Left ventricle myocardium inferior (tissue), 1 donor: ENCODE measurements at regions not wholly inside any gene's neighbourhood (a gene's known extent, or its start where the extent isn't known, plus 50 kb on each side); places are given as distances from the start of the nearest gene placed in this dataset.

Experiments used
- DNase-seq: peaks from one replicate; pipeline ENCODE4 v3.0.0-alpha.2; 2020
- H3K27ac ChIP-seq: fragments of 200-600 bp; replicated peaks from 2 replicates; pipeline ENCODE4 v1.8.0; 2021
- H3K27me3 ChIP-seq: fragments of 200-600 bp; 2 replicates; pipeline ENCODE4 v1.8.0; 2021; ENCODE audit warnings: low read depth
- H3K36me3 ChIP-seq: fragments of 200-600 bp; 2 replicates; pipeline ENCODE4 v1.8.0; 2021
- H3K4me1 ChIP-seq: fragments of 200-600 bp; 2 replicates; pipeline ENCODE4 v1.8.0; 2021
- H3K4me3 ChIP-seq: fragments of 200-600 bp; 2 replicates; pipeline ENCODE4 v1.8.0; 2021; ENCODE audit warnings: mild to moderate bottlenecking, moderate library complexity
- H3K9me3 ChIP-seq: fragments of 200-600 bp; replicated peaks from 2 replicates; pipeline ENCODE4 v1.8.0; 2021
- CTCF ChIP-seq: fragments of 200-600 bp; IDR thresholded peaks from 2 replicates; pipeline ENCODE4 v1.8.0; 2021; ENCODE audit warnings: antibody characterized with exemption, mild to moderate bottlenecking, borderline replicate concordance
- intact Hi-C: fragments of 100-400 bp; cut with micrococcal nuclease; formaldehyde crosslinking; loops from one replicate; pipeline ENCODE4 v1.11.0; 2022
- donor health status: DM: no; HTN: yes; CAD: no; lungs with severe emphysema.

- H3K27me3 ChIP-seq, result no peaks in the 10 kb centered on the region
- no peak overlapping the region for H3K27ac ChIP-seq
- H3K36me3 ChIP-seq, result no peaks in the 10 kb centered on the region
- no peaks in the 10 kb centered on the region for H3K4me1 ChIP-seq
- H3K4me3 ChIP-seq, result no peak overlapping the region
- intact Hi-C loops, result no loop called here
- H3K9me3 ChIP-seq, result no peaks in the 10 kb centered on the region
- no peak for DNase-seq
- no peak for TF ChIP-seq CTCF
Observed at GRCh38 chr9:87276851-87277261, 220.8 kb upstream of the DAPK1 start.

- no peak for TF ChIP-seq CTCF
- Histone ChIP-seq H3K27me3 (no peaks in the 10 kb centered on the region), H3K27ac (no peak overlapping the region), H3K36me3 (no peaks in the 10 kb centered on the region), H3K4me1 (no peaks in the 10 kb centered on the region), H3K4me3 (no peak overlapping the region), H3K9me3 (no peaks in the 10 kb centered on the region)
- DNase-seq, result no peak
- intact Hi-C loops, result no loop called here
Observed at GRCh38 chr9:87277346-87277745, 220.3 kb upstream of the DAPK1 start.

GRCh38 chr9:87278971-87279733 is 218.5 kb upstream of the DAPK1 start:
- no peak overlapping the region for H3K27ac ChIP-seq
- H3K36me3 ChIP-seq, result no peaks in the 10 kb centered on the region
- no peaks in the 10 kb centered on the region for H3K4me1 ChIP-seq
- no peak for TF ChIP-seq CTCF
- H3K4me3 ChIP-seq, result no peak overlapping the region
- no peaks in the 10 kb centered on the region for H3K27me3 ChIP-seq
- intact Hi-C loops, result no loop called here
- no peak for DNase-seq
- H3K9me3 ChIP-seq, result no peaks in the 10 kb centered on the region

- H3K27ac ChIP-seq, result no peak overlapping the region
- H3K4me1 ChIP-seq, result peaks cover 9% of the 10 kb centered on the region
- DNase-seq, result no peak
- no peak overlapping the region for H3K4me3 ChIP-seq
- TF ChIP-seq CTCF, result no peak
- intact Hi-C loops, result no loop called here
- H3K27me3 ChIP-seq, result no peaks in the 10 kb centered on the region
- no peaks in the 10 kb centered on the region for H3K36me3 ChIP-seq
- no peaks in the 10 kb centered on the region for H3K9me3 ChIP-seq
Observed at GRCh38 chr9:87280421-87280820, 217.2 kb upstream of the DAPK1 start.

GRCh38 chr9:87282538-87282937 is 215.1 kb upstream of the DAPK1 start:
- TF ChIP-seq CTCF, result no peak
- DNase-seq, result no peak
- H3K27me3 ChIP-seq, result no peaks in the 10 kb centered on the region
- no peaks in the 10 kb centered on the region for H3K9me3 ChIP-seq
- peaks cover 10% of the 10 kb centered on the region for H3K4me1 ChIP-seq
- intact Hi-C loops, result no loop called here
- no peak overlapping the region for H3K4me3 ChIP-seq
- no peaks in the 10 kb centered on the region for H3K36me3 ChIP-seq
- H3K27ac ChIP-seq, result no peak overlapping the region
